DND-41 (cell line): ENCODE measurements at regions not wholly inside any gene's neighbourhood (a gene's known extent, or its start where the extent isn't known, plus 50 kb on each side); places are given as distances from the start of the nearest gene placed in this dataset.

ENCODE experiments used
- ATAC-seq: fragments of 200-7000 bp; cut with Tn5 transposase; 3 replicates; pipeline ENCODE4 v1.9.1; 2021; ENCODE audit warnings: low read depth; ENCODE audit not compliant: insufficient read depth
- DNase-seq: peaks from one replicate; pipeline ENCODE4 v3.0.0-alpha.2; 2020
- H2AFZ ChIP-seq: 2 replicates; pipeline ENCODE4 v1.6.0; 2012; ENCODE audit warnings: low read depth, low read length
- H3K27ac ChIP-seq: 2 replicates; pipeline ENCODE4 v1.5.1; 2012; ENCODE audit warnings: low read length, inconsistent platforms
- H3K27me3 ChIP-seq: fragments of 200-600 bp; sonication (generic); 2 replicates; pipeline ENCODE4 v1.6.0; 2012; ENCODE audit warnings: low read length, mild to moderate bottlenecking, inconsistent platforms; ENCODE audit not compliant: insufficient read depth, poor library complexity
- H3K36me3 ChIP-seq: 2 replicates; pipeline ENCODE4 v1.5.1; 2012; ENCODE audit warnings: low read length, inconsistent platforms; ENCODE audit not compliant: insufficient read depth
- H3K4me1 ChIP-seq: 2 replicates; pipeline ENCODE4 v1.5.1; 2012; ENCODE audit warnings: mild to moderate bottlenecking, low read length; ENCODE audit not compliant: insufficient read depth
- H3K4me2 ChIP-seq: 2 replicates; pipeline ENCODE4 v1.6.0; 2012; ENCODE audit warnings: mild to moderate bottlenecking, moderate library complexity, low read length, inconsistent platforms; ENCODE audit not compliant: insufficient read depth
- H3K4me3 ChIP-seq, 2 experiments: fragments of 200-600 bp in 1 of 2; shearing (Covaris generic) in 1 of 2; 2 replicates each; pipeline ENCODE4 v1.5.1; 2012 to 2016; ENCODE audit warnings: inconsistent platforms in 2 of 2, low read length in 2 of 2, mild to moderate bottlenecking in 2 of 2, low read depth in 1 of 2, moderate library complexity in 1 of 2
- H3K79me2 ChIP-seq: 2 replicates; pipeline ENCODE4 v1.6.0; 2012; ENCODE audit warnings: low read length, inconsistent platforms; ENCODE audit not compliant: insufficient read depth
- H3K9ac ChIP-seq: 2 replicates; pipeline ENCODE4 v1.6.0; 2012; ENCODE audit warnings: low read depth, mild to moderate bottlenecking, inconsistent platforms, low read length, moderate library complexity
- H3K9me3 ChIP-seq: 2 replicates; pipeline ENCODE4 v1.5.1; 2012; ENCODE audit warnings: low read length, moderate library complexity, mild to moderate bottlenecking, inconsistent platforms; ENCODE audit not compliant: insufficient read depth, severe bottlenecking
- H4K20me1 ChIP-seq: 2 replicates; pipeline ENCODE4 v1.6.0; 2012; ENCODE audit warnings: low read length; ENCODE audit not compliant: insufficient read depth
- EZH2 ChIP-seq: IDR thresholded peaks from 3 replicates; pipeline ENCODE4 v1.6.1; 2012; ENCODE audit warnings: borderline replicate concordance, low read depth, mild to moderate bottlenecking, moderate library complexity, low read length, inconsistent platforms; ENCODE audit not compliant: severe bottlenecking
- TF ChIP-seq, protein P1 (sequence below): IDR thresholded peaks from 2 replicates; pipeline ENCODE4 v1.5.1; 2012; ENCODE audit warnings: borderline replicate concordance, low read length, moderate library complexity, mild to moderate bottlenecking; ENCODE audit not compliant: poor library complexity, severe bottlenecking; ENCODE audit errors: extremely low read depth

DNA sequence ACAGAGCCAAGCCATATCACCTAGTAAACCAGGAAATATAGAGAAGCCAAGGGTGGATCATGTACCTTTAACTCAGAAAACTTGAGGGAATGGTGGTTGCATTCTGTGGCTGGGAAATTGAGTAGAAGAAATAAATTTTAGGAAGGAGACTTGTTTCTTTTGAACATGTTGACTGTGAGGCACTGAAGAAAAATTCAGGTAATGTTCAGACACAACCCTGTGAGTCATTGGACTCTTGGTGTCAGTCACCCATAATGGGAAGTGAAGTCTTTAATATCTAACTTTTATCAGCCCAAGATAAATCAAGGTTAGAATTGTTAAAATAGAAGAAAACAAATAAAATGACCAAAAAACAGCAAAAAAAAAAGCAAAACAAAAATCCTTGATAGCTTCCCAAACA, 98.8 kb upstream of the GRIK2 start:
- TF ChIP-seq EZH2, result no peak
- TF ChIP-seq, protein P1, sequence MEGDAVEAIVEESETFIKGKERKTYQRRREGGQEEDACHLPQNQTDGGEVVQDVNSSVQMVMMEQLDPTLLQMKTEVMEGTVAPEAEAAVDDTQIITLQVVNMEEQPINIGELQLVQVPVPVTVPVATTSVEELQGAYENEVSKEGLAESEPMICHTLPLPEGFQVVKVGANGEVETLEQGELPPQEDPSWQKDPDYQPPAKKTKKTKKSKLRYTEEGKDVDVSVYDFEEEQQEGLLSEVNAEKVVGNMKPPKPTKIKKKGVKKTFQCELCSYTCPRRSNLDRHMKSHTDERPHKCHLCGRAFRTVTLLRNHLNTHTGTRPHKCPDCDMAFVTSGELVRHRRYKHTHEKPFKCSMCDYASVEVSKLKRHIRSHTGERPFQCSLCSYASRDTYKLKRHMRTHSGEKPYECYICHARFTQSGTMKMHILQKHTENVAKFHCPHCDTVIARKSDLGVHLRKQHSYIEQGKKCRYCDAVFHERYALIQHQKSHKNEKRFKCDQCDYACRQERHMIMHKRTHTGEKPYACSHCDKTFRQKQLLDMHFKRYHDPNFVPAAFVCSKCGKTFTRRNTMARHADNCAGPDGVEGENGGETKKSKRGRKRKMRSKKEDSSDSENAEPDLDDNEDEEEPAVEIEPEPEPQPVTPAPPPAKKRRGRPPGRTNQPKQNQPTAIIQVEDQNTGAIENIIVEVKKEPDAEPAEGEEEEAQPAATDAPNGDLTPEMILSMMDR, result no peak
- Histone ChIP-seq H3K27me3 (no peaks in the 10 kb centered on the region), H3K4me3 (no peak overlapping the region), H2AFZ (no peak overlapping the region), H3K36me3 (no peaks in the 10 kb centered on the region; the same call in 1 of the 2 replicates), H3K9me3 (peaks cover 15% of the 10 kb centered on the region), H3K9ac (no peak overlapping the region), H3K79me2 (no peaks in the 10 kb centered on the region), H3K4me1 (no peaks in the 10 kb centered on the region), H3K4me2 (no peak overlapping the region), H3K27ac (no peak overlapping the region), H4K20me1 (no peaks in the 10 kb centered on the region)
- DNase-seq (no peak), ATAC-seq (no peak)

DNA sequence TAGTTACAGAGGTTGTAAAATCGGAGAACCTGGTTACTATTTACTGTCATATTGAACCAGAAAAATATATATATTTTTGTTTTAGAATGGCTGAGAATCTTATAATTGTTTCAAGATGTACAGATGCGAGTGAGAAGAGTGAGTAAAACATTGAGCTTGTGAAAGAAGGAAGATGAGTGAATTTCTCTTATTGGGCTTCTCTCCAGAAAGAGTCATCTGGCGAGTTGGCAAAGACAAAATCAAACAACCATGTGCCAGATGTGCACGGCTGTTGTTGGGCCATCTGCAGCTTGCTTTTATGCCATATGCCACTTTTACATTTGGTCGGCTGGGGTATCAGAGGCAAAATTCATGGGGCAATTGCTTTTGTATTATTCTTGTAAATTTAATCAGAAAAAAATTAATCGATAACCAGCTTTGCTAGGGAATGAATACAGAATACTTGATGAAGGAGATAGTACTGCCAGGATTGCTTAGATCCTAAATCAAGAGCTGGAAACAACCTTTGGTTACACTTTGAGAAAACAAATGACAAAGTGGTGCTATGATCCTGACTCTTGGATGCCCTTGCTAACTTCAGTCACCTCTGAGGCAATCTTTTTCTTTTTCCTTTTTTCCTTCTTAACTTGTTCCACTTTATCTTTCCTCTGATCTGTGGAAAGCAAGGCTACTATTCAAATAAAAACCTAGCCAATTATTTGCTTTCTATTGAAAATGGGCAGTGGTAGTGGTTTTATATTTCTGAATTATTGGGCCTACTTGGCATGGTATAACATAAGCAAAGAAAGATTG, 97.1 kb upstream of the GRIK2 start:
- DNase-seq, result no peak
- Histone ChIP-seq H2AFZ (no peak overlapping the region), H3K79me2 (no peaks in the 10 kb centered on the region)

GRCh38 chr6:101302593-101302992, 90.9 kb upstream of the GRIK2 start:
- Histone ChIP-seq H3K4me2 (no peak overlapping the region), H4K20me1 (no peaks in the 10 kb centered on the region), H3K27me3 (no peaks in the 10 kb centered on the region), H3K36me3 (no peaks in the 10 kb centered on the region), H3K9me3 (peaks cover 16% of the 10 kb centered on the region), H3K4me3 (no peak overlapping the region), H3K79me2 (no peaks in the 10 kb centered on the region), H3K4me1 (peaks cover 12% of the 10 kb centered on the region), H3K27ac (no peak overlapping the region), H2AFZ (no peak overlapping the region), H3K9ac (no peak overlapping the region)
- DNase-seq (no peak), ATAC-seq (no peak)
- TF ChIP-seq, protein P1, result no peak
- no peak for TF ChIP-seq EZH2

More for the DNA sequence above, 97.1 kb upstream of the GRIK2 start:
- TF ChIP-seq EZH2, result no peak
- TF ChIP-seq, protein P1, result no peak
- no peak overlapping the region for H3K9ac ChIP-seq
- no peak overlapping the region for H3K4me2 ChIP-seq
- no peaks in the 10 kb centered on the region for H4K20me1 ChIP-seq
- peaks cover 11% of the 10 kb centered on the region for H3K9me3 ChIP-seq
- H3K27me3 ChIP-seq, result no peaks in the 10 kb centered on the region
- H3K27ac ChIP-seq, result no peak overlapping the region
- H3K4me1 ChIP-seq, result no peaks in the 10 kb centered on the region
- H3K36me3 ChIP-seq, result no peaks in the 10 kb centered on the region; the same call in 1 of the 2 replicates
- ATAC-seq, result no peak
- H3K4me3 ChIP-seq, result no peak overlapping the region
